Stimulated activated CD8-positive, alpha-beta memory T cell treated with anti-CD3 and anti-CD28 coated beads, Interleukin-15, amount 100 ng/mL, for 4 hours (primary cell): ENCODE measurements at regions not wholly inside any gene's neighbourhood (a gene's known extent, or its start where the extent isn't known, plus 50 kb on each side); places are given as distances from the start of the nearest gene placed in this dataset.
A peak's percentile ranks its signal among the peaks of the same experiment; 100 is the strongest.
"Not testable (repeated sequence)": the region's sequence is repeated elsewhere in the genome, so short reads cannot be mapped to it uniquely, and the experiment has no call there.

Source experiments
- DNase-seq, 2 donors: peaks; one replicate each; pipeline ENCODE4 v3.0.0-alpha.2; 2020; ENCODE audit warnings: low read depth in 2 of 2

DNA sequence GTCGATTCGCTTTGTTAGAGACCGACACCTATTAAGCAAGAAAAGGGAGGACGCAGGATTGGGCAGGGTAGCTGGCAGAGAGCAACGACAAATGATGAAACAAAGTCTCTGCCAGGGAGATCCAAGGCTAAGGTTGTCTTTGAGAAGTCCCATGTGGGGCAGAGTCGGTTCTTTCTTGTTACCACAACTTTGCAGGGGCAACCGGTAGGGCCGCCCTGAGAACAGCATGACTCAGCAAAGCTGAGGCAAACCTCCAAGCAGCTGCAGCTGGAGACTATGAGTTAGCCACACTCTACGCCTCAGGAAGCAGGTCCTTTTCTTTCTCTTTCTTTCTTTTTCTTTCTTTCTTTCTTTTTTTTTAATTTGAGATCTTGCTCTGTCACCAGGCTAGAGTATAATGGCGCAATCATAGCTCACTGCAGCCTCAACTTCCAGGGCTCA is 452.3 kb upstream of the ID2 start:
- DNase-seq: peak; percentile 24 to 45

DNA sequence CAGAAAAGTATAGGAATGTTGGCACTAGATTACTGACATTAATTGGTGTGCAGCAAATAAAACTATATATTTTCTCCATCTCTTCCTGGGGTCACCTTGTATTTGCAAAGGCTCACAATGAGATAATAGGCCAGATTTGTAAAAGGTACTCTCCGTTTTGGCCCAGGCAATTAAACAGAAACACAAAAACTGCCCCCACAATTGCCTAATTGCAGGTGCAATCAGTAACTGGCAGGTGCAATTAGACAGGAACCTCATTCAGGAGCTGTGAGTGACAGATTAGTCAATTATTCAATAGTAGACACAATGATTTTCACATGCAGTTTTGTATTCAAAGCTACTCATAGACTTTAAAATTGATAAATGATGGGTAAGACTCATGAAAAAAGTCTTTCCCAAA is 451.4 kb upstream of the ID2 start:
- DNase-seq: no peak

DNA sequence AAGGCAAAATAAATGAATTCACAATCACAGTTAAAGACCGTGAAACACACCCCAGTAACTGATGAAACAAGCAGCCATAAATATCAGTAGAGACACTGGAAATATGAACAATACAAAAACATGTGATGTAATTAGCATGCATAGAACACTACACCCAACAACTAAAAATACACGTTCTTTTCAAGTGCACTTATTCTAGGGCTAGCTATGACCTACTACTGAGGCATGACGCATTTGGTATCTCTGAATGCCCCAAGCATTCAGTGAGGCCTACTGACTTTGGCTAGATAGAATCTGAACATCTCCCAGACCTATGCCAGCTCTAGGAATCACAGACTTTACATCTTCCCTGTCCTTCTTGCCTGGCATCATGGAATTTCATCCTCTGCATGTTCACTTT is 450.0 kb upstream of the ID2 start:
- no peak for DNase-seq

DNA sequence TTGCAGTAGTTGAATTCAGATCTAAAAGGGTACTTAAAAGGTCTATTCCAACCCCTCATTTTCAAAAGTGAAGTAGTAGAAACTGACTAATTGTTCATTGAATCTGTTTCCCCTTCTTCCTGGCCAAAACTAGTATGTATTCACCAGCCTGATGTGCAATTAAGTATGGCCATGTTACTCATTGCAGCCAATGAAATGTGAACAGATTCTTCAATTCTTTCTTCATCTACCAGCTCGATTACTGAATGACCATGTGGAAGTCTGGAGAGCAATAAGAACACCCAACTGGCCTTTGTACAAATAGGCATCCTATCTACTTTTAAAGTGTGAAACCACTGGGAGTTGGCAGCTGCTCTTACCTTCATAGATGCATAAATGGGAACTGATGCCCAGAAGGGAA is 449.0 kb upstream of the ID2 start:
- DNase-seq: no peak

DNA sequence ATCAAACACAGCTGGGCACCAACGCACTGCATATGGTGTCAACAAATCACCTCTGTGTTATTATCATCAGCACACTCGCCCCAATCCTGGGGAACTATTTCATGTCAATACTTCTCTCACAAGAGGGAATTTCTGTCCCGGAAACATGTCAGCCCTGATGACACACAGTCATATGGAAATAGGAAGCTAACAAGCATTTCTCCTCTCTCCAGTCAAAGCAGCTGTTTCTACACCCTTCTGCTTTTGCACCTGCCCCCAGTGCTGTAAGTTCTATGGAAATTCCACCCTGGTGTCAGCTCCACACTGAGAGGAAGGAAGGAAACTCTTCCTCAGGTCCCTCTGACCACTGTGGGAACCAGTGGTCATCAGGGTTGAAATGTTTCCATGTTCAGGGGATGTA is 447.6 kb upstream of the ID2 start:
- no peak for DNase-seq

DNA sequence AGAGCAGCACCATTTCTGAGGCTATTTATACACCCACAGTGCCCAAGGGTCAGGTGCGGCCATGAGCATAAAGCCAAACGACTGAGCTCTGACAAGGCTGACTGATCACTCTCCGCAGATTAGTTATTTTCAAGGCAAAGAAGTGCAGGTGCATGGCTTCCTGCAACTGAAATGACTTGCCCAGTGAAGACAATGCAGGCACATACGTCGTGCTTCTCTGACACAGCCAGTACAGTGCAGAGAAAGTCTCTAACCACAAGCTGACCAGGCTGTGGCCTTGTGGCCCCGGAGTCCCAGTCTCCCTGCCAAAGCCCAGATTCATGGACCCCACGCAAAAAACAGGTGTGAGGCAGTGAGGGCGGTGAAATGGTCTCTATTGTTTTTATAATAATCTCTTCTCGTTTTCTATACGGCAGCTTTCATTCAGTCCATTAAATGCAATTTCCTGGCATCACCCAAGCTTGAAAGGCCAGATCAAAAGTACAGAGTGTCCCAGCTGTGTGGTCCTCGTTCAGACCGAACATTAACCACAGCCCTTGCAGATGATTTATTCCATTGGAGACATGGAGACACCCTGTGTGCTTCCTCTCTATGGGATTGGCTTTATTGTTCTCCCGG is 447.0 kb upstream of the ID2 start:
- DNase-seq: no peak

DNA sequence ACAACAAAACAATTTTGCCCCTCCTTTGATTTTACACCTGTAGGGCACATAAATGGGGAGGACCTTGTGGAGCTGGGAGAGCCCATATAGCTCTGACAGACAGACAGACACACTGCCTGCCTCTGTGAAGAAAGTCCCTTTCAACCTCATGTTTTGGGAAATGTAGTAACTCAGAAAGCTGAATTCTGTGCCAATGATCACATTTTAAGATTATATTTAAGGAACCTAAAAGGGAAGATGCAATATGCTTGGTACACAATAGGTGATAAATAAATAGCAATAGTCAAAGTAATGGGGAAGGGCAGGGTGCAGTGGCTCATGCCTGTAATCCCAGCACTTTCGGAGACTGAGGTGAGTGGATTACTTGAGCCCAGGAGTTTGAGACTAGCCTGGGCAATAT is 446.4 kb upstream of the ID2 start:
- DNase-seq: no peak

DNA sequence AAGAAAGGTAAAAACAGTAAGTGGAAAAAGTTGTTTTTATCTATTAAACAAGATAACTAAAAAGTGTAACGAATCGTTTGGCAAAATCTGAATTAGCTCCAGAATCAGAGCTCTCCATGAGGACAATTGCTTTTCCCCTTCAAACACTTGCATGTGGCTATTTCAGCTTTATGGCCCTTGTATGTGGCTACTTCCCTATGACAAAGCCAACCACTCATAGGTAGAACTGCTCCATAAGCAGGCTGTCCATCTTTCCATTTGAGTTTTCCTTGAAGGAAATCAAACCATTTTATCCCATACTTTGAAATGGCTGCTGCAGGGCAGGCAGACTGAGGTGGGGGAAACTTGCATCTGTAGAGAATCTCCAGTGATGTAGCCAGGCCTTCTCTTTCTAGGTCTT is 445.5 kb upstream of the ID2 start:
- DNase-seq: no peak

DNA sequence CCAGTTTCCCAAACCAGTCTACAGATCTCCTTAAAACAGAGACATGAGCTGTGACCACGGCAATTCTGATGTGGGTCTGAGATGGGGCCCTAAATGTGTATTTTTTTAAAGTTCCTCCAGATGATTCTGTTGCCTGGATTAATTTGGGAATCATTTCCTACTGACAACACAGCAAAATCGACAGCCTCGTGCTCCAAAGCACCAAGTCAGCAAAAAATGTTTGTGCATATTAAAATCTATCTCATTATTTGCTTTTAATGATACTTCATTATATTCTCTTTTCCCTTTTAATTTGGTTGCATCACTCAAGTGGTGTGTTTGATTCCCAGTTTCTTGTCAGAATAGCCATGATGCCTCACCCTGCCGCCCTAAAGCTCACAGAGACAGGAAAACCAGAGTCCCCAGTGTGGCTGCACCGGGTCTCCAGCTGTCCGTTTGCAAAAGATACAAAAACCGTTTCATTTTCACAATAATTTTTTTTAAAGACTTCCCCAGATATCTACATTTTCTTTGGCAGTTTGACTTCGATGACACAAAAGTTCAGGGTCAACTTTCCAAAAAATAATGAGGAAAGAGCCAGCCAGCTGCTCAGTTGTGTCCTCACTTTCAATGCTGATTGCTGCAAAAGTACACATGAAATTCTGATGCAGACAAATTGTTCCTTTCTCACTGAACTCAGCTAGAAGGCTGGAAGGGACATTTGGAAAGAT is 443.2 kb upstream of the ID2 start:
- no peak for DNase-seq

DNA sequence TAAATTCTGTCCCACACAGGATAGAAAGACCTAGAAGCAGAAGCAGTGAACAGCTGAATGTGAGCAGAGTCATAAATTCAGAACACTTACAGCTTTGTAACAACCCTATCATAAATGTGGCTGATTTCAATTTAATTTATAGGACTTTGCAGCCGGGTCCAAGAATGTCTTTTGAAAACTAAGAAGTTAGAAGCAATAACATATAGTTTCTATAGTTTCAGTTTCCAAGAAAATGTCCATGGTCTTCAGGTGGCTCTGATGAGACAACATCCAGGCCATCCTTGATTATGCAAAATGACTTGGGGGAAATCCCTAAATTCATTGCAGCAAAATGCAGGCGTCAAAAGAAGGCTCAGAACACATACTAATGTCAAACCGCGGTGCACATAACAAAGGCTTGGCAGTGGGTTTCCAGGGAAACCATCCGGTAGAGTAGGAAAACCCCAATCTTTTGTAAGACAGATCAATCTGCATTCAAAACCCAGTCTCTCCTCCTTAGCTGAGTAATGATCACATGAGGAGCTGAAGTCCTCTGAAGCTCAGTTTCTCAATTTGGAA is 442.2 kb upstream of the ID2 start:
- DNase-seq: no peak

DNA sequence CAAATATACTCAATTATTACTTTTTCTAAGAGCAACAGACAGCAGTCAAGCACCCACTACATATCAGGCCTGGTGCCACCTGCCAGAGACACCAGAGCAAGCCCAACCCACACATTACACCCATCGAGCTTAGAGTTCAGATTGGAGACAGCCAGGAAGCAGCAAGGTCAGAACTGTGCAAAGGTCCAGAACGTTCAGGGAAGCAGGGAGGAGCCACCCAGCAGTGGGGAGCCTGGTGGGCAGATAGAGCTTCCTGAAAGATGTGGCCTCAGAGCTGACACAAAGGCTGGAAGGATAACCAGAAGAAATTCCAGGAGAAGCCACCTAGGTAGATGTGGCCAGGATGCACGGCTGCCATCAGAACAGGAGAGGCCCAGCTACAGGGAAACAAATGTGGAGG is 440.5 kb upstream of the ID2 start:
- no peak for DNase-seq

DNA sequence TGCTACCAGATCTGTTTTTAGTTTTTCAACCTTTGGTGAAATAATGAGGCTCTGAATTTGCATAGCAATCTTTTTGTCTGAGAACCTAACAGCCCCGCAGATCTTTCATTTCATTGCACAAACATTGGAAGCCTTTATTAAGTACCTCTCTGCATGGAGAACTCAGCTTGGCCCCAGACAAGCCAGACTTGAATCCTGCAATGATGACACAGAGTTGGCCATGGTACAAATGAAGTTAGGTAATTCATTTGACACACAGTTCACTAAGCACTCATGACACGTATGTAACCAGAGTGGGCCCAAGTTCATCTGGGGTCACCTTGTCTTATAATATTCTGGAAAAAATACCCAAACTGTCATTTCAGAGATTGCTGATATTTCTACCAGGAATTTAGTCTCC is 439.1 kb upstream of the ID2 start:
- no peak for DNase-seq

DNA sequence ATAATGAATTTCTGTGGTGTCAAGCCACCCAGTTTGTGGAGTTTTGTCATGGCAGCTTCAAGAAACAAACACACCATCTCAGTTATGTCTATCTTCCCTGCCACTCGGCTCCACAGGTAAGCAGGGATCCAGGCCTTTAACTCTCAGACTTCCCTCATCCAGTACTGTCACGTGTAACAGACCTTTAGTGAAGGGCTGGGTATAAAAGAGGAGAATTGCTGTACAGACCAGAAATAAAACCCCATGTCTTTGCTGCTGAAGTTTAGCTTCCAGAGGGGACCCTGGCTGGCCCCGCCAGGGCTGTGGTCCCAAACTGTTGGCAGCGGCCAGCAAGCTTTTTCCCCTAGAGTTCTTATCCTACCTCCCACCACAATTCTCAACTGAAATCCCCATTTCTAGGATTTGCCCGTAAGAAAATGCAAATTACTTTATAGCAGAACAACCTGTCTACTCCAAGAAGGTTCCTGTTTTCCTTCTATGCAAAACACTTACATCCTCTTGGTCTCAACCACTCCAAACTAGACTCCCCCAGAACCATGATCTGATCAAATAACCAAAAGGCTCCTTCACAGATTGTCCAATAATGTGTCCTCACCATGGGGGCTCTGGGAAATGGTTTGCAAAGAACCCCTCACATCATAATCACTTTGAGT is 438.0 kb upstream of the ID2 start:
- no peak for DNase-seq

DNA sequence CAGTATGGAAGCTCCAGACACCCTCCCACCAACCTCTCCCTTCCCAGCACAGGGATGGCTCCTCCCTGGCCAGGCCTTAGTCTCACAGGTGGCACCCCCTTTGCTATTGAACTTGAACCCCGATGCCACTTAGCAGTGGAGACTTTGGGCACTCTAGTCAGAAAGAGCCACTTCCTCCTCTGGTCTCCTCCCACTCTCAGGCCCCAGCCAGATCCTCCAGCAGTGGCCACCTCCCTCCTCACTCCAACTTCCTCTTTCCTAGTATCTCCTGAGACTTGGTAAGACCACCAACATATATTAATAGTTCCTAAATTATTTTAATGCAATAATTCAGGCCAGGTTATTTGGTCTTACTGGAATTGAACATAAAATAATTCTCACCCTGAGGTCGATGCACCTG is 437.2 kb upstream of the ID2 start:
- DNase-seq: no peak

DNA sequence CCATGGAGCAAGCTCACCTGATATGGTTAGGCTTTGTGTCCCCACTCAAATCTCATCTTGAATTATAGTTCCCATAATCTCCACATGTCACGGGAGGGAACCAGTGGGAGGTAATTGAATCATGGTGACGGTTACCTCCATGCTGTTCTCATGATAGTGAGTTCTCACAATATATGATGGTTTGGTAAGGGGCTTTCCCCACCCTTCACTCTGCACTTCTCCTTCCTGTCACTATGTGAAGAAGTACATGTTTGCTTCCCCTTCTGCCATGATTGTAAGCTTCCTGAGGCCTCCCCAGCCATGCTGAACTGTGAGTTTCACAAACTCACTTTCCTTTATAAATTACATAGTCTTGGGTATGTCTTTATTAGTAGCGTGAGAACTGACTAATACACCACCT is 435.7 kb upstream of the ID2 start:
- DNase-seq: no peak

DNA sequence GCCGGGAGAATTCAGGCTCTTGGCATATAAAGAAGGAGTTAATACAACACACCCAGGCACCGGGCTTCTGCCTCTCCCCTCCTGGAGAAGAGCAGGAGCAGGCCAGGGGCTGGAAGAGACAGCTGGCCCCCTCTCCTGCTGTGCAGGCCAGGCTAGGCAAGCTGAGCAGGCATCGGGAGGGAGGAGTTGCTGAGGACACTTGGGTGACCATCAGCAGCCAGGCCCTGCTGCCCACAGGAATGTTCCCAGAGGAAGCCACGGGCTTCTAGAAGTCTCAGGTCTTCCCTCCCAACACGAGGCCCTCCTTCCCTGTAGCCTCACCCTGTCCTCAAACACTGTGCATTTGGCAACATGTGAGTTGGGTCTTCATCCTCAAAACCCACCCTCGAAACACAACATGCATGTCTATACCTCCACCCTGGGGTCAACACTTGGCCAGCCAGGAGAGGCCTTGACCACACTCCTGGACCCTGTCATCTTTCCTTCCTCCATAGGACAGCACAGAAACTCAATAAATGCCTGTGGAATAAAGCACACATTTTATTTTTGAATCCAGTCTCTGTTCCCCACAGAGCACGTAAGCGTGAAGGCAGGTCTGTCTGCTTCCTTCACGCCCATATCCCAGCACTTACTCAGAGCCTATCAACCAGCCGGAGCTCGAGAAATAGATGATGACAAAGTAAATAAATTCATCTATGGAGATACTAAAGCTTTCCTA is 433.8 kb upstream of the ID2 start:
- DNase-seq: no peak

DNA sequence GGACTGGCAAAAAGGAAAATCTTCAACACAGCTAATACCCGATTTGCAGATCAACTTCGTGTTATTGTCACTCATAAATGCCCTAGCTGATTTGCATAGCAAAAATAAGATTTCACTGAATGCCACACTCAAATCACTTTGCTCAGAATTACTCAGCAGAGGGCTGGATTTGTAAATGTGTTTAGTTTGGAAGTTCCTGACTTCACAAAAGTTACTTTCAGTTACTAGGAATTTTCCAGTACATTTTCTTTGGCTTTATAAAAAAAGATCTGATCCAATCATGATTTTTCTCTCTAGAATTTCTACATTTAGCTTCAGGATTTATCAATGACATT is 433.3 kb upstream of the ID2 start:
- no peak for DNase-seq

DNA sequence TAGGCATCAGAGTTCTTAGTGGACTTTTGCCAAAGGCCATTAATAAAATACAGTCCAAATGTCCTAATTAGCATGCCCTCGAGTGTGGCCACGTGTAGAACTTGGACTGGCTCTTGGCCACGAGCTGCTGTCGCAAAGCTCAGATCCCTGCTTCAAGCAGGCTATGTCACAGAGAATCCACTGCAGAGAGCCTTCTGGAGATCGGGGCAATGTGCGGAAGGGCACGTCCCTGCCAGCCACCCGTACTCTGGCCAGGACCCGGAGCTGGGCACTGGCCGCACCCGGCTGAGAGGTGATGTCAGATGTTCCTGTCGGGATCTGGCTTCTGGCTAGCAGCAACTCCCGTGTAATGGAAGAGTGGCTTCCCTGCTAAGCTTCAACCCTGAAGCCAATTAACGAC is 432.7 kb upstream of the ID2 start:
- DNase-seq: no peak

DNA sequence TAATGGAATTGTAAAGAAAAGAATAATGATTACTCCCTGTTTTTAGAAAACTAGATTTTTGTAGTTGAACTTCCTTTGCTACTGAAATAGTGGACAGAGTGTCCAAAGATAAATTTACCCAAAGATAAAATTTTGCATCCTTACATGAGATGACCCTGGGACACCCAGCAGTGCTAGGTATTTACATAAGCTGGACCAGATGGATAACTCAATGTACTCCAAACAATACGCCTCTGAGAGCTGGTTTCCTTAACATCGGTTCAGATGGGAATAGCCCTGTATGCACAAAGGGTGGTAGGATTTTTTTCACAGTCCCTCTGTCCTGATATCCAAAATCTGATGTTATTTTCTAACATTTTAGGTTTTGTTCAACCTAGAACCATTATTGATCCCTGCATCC is 432.1 kb upstream of the ID2 start:
- DNase-seq: no peak

DNA sequence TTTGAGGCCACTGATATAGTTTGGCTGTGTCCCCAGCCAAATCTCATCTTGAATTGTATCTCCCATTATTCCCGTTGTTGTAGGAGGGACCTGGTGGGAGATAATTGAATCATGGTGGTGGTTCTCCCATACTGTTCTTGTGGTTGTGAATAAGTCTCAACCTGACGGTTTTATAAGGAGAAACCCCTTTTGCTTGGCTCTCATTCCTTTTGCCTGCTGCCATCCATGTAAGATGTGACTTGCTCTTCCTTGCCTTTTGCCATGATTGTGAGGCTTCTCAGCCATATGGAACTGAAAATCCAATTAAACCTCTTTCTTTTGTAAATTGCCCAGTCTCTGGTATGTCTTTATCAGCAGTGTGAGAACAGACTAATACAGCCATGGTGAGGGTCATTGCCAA is 431.6 kb upstream of the ID2 start:
- not testable (repeated sequence) for DNase-seq

DNA sequence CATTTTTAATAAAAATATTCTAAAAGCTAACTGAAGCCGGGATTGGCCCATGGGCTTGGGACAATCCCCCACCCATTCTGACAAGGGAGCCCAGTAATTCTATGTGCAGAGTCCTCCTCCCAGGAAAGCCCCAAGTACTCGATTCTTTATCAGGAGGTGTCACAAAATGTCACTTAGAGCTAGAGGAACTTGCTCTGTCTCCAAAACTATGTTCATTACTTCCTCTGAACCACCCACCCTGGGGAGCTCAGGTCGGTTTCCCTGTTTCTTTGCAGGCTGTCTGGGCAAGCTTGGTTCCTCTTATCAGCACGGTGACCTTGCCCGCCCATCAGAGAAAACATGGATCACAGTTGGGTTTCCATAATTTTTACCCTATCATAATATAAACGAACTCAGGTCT is 430.6 kb upstream of the ID2 start:
- no peak for DNase-seq

DNA sequence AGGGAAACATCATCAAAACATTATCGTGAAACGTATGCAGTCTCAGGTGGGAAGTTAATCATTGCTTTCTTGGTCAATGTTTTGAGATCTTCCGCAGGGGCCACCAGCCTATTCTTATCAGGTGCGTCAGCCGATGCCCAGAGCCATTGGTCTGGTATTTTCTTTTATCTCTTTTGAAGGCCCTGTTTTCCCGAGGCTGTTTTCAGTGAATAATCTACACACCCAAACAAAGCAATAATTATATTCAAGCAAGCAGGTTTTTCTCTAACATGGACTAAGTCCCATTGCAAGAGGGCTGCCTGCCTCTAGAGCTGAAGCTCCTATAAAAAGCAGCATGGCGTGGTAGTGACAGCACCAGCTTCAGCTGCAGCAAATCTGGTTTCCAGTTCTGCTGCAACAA is 430.0 kb upstream of the ID2 start:
- no peak for DNase-seq
